ENCODE measurements at regions not wholly inside any gene's neighbourhood (a gene's known extent, or its start where the extent isn't known, plus 50 kb on each side); places are given as distances from the start of the nearest gene placed in this dataset.

GRCh38 chr7:119782286-119782685, 490.7 kb upstream of the KCND2 start:
- intact Hi-C loops (cut with micrococcal nuclease; ENCODE audit: unreplicated experiment) = no loop called here
- H3K36me3 Mint-ChIP-seq (ENCODE audit: insufficient read depth, unreplicated experiment) = no peaks in the 10 kb centered on the region
- Histone ChIP-seq H3K4me1 (no peaks in the 10 kb centered on the region), H3K9me3 (no peaks in the 10 kb centered on the region), H3K27me3 (replicated peaks; ENCODE audit: control insufficient read depth, insufficient read depth, low read length) (no peaks in the 10 kb centered on the region), H3K36me3 (ENCODE audit: control insufficient read depth, insufficient read depth, low read length) (no peaks in the 10 kb centered on the region), H3K4me3 (ENCODE audit: low read depth, low read length) (no peak overlapping the region)
- ChIA-PET CTCF (no interaction called here), POLR2A (no interaction called here)
- no peak for DNase-seq
- no peaks in the 10 kb centered on the region for H3K4me1 Mint-ChIP-seq (ENCODE audit: low read depth, unreplicated experiment)
- no peaks in the 10 kb centered on the region for H3K9me3 Mint-ChIP-seq (ENCODE audit: unreplicated experiment)
- no peak for TF ChIP-seq CTCF (IDR thresholded peaks at IDR 0.05; ENCODE audit: insufficient read depth in 1 of 2, low read depth in 1 of 2, low read length in 1 of 2, severe bottlenecking in 1 of 2, unreplicated experiment in 1 of 2)
- no peak overlapping the region for H3K4me3 Mint-ChIP-seq (ENCODE audit: unreplicated experiment)
- H3K27ac Mint-ChIP-seq (ENCODE audit: unreplicated experiment) = no peak overlapping the region
- H3K27me3 Mint-ChIP-seq (ENCODE audit: insufficient read depth, unreplicated experiment) = no peaks in the 10 kb centered on the region
- no TSS peak for BruUV-seq (replicated peaks)

- H3K27ac Mint-ChIP-seq (ENCODE audit: unreplicated experiment) = no peak overlapping the region
- no TSS peak for BruUV-seq (replicated peaks)
- Histone ChIP-seq H3K27me3 (replicated peaks; ENCODE audit: control insufficient read depth, insufficient read depth, low read length) (no peaks in the 10 kb centered on the region), H3K36me3 (ENCODE audit: control insufficient read depth, insufficient read depth, low read length) (no peaks in the 10 kb centered on the region), H3K9me3 (no peaks in the 10 kb centered on the region), H3K4me3 (ENCODE audit: low read depth, low read length) (no peak overlapping the region), H3K4me1 (no peaks in the 10 kb centered on the region)
- ChIA-PET CTCF (no interaction called here), POLR2A (no interaction called here)
- H3K4me1 Mint-ChIP-seq (ENCODE audit: low read depth, unreplicated experiment) = no peaks in the 10 kb centered on the region
- TF ChIP-seq CTCF (IDR thresholded peaks at IDR 0.05; ENCODE audit: insufficient read depth in 1 of 2, low read depth in 1 of 2, low read length in 1 of 2, severe bottlenecking in 1 of 2, unreplicated experiment in 1 of 2) = no peak
- intact Hi-C loops (cut with micrococcal nuclease; ENCODE audit: unreplicated experiment) = no loop called here
- H3K27me3 Mint-ChIP-seq (ENCODE audit: insufficient read depth, unreplicated experiment) = no peaks in the 10 kb centered on the region
- H3K4me3 Mint-ChIP-seq (ENCODE audit: unreplicated experiment) = no peak overlapping the region
- no peaks in the 10 kb centered on the region for H3K9me3 Mint-ChIP-seq (ENCODE audit: unreplicated experiment)
- DNase-seq = no peak
- no peaks in the 10 kb centered on the region for H3K36me3 Mint-ChIP-seq (ENCODE audit: insufficient read depth, unreplicated experiment)
Measured at GRCh38 chr7:119783799-119784198, 489.2 kb upstream of the KCND2 start.

GRCh38 chr7:119802147-119802546, 470.8 kb upstream of the KCND2 start:
- DNase-seq = no peak
- ChIA-PET POLR2A (no interaction called here), CTCF (no interaction called here)
- Mint-ChIP-seq H3K27ac (ENCODE audit: unreplicated experiment) (no peak overlapping the region), H3K4me1 (ENCODE audit: low read depth, unreplicated experiment) (no peaks in the 10 kb centered on the region), H3K36me3 (ENCODE audit: insufficient read depth, unreplicated experiment) (no peaks in the 10 kb centered on the region), H3K9me3 (ENCODE audit: unreplicated experiment) (no peaks in the 10 kb centered on the region), H3K27me3 (ENCODE audit: insufficient read depth, unreplicated experiment) (no peaks in the 10 kb centered on the region), H3K4me3 (ENCODE audit: unreplicated experiment) (no peak overlapping the region)
- intact Hi-C loops (cut with micrococcal nuclease; ENCODE audit: unreplicated experiment) = no loop called here
- no peak for TF ChIP-seq CTCF (IDR thresholded peaks at IDR 0.05; ENCODE audit: insufficient read depth in 1 of 2, low read depth in 1 of 2, low read length in 1 of 2, severe bottlenecking in 1 of 2, unreplicated experiment in 1 of 2)
- Histone ChIP-seq H3K36me3 (ENCODE audit: control insufficient read depth, insufficient read depth, low read length) (no peaks in the 10 kb centered on the region), H3K27me3 (replicated peaks; ENCODE audit: control insufficient read depth, insufficient read depth, low read length) (no peaks in the 10 kb centered on the region), H3K4me3 (ENCODE audit: low read depth, low read length) (no peak overlapping the region), H3K9me3 (no peaks in the 10 kb centered on the region), H3K4me1 (no peaks in the 10 kb centered on the region)
- BruUV-seq (replicated peaks) = no TSS peak

Data from Caco-2 (cell line).